ENCODE measurements at regions not wholly inside any gene's neighbourhood (a gene's known extent, or its start where the extent isn't known, plus 50 kb on each side); places are given as distances from the start of the nearest gene placed in this dataset.

DNA sequence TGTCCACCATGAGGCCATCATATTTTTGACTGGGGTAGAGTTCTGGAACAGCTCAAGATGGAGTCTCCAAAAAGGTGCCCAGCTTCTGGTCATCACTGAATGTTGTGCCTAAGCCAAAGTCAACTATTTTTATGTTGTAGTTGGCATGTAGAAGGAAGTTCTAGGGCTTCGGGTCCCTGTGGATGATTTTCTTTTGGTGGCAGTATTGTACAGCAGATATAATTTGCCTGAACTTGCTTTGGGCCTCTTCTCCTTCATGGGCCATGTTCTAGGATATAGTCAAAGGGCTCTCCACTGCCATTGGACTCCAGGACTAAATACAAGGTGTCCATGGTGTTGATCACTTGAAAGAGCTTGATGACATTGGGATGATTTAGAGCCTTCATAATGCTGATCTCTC lies 143.6 kb downstream of the SLC38A4 start:
- WGBS (ENCODE audit: missing lambda C conversion rate) = 42% methylated on average over 1 of the region's 1 CpG
- Histone ChIP-seq H3K4me3 (no peak overlapping the region), H3K9me3 (no peaks in the 10 kb centered on the region), H3K27ac (no peak overlapping the region), H3K4me1 (peaks cover 10% of the 10 kb centered on the region), H3K4me2 (no peak overlapping the region)
- CTCF ChIA-PET = interaction anchor here (0.9 to 2.0 kb wide), 5 partner anchors 13 to 557 kb away, joined by 3 to 6 read pairs (median 4); no protein-coding TSS in a partner anchor
- DNase-seq (ENCODE audit: low read depth in 1 of 2, low spot score in 1 of 2) (no peak), FAIRE-seq (no peak), ATAC-seq (no peak)
- no peak for TF ChIP-seq NR3C1 (IDR thresholded peaks at IDR 0.05)
- no peak for TF ChIP-seq KDM5A (IDR thresholded peaks at IDR 0.05)
- TF ChIP-seq, protein P1, sequence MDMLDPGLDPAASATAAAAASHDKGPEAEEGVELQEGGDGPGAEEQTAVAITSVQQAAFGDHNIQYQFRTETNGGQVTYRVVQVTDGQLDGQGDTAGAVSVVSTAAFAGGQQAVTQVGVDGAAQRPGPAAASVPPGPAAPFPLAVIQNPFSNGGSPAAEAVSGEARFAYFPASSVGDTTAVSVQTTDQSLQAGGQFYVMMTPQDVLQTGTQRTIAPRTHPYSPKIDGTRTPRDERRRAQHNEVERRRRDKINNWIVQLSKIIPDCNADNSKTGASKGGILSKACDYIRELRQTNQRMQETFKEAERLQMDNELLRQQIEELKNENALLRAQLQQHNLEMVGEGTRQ (IDR thresholded peaks at IDR 0.05) = no peak
- no peak for TF ChIP-seq CHD2 (IDR thresholded peaks at IDR 0.05; ENCODE audit: low read length, partially characterized antibody)
- no peak for TF ChIP-seq GATA3 (IDR thresholded peaks at IDR 0.05; ENCODE audit: borderline replicate concordance)
- TF ChIP-seq ZSCAN20 (CRISPR knock-in tag; IDR thresholded peaks at IDR 0.05) = no peak
- TF ChIP-seq NFE2L2 (conservative IDR thresholded peaks at IDR 0.05; ENCODE audit: low read length) = no peak
- TF ChIP-seq HOXA7 (CRISPR knock-in tag; IDR thresholded peaks at IDR 0.05) = no peak
- TF ChIP-seq, protein P2, sequence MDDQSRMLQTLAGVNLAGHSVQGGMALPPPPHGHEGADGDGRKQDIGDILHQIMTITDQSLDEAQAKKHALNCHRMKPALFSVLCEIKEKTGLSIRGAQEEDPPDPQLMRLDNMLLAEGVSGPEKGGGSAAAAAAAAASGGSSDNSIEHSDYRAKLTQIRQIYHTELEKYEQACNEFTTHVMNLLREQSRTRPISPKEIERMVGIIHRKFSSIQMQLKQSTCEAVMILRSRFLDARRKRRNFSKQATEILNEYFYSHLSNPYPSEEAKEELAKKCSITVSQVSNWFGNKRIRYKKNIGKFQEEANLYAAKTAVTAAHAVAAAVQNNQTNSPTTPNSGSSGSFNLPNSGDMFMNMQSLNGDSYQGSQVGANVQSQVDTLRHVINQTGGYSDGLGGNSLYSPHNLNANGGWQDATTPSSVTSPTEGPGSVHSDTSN (IDR thresholded peaks at IDR 0.05) = no peak
- TF ChIP-seq EHMT2 (IDR thresholded peaks at IDR 0.05; ENCODE audit: low read depth) = no peak
- no peak for TF ChIP-seq HOXB13 (CRISPR knock-in tag; IDR thresholded peaks at IDR 0.05; ENCODE audit: low read depth)
- TF ChIP-seq KDM1A (IDR thresholded peaks at IDR 0.05; ENCODE audit: low read depth) = no peak
- TF ChIP-seq RCOR1 (IDR thresholded peaks at IDR 0.05; ENCODE audit: low read depth, low read length) = no peak
- TF ChIP-seq POLR2AphosphoS2 (conservative IDR thresholded peaks at IDR 0.05; ENCODE audit: low read length) = no peak
- TF ChIP-seq SMC3 (IDR thresholded peaks at IDR 0.05) = no peak
- POLR2A ChIA-PET = no interaction called here

DNA sequence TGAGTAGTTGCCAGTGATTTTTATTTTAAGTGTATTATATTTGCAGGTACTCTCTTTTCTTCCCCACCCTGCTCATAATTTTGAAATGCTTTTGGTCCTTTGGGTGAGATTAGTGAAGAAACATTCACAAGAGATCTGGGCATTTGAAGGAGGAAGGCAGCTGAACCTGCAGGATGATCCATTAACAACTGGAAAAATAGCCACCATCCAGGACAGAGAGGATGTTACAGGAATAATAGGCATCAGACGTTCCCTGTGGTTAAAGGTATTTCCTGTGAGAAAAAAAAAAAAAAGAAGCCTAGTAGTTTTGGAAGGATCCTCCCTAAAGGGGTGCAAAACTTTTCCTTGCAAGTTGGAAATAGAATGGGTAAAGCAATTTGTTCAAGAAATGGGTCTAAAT lies 145.3 kb downstream of the SLC38A4 start:
- 3% methylated on average over 1 of the region's 1 CpG for WGBS (ENCODE audit: missing lambda C conversion rate)
- ATAC-seq = no peak
- DNase-seq (ENCODE audit: low read depth in 1 of 2, low spot score in 1 of 2) = no peak
- ChIA-PET CTCF (interaction anchor here (0.5 kb wide), 1 partner anchor 9 kb away, joined by 3 read pairs; no protein-coding TSS in a partner anchor), POLR2A (interaction anchor here (0.6 kb wide), 1 partner anchor 524 kb away, joined by 5 read pairs; no protein-coding TSS in a partner anchor)
- no peak for FAIRE-seq
- TF ChIP-seq KDM5A (IDR thresholded peaks at IDR 0.05) = no peak
- no peak for TF ChIP-seq HOXB13 (CRISPR knock-in tag; IDR thresholded peaks at IDR 0.05; ENCODE audit: low read depth)
- TF ChIP-seq, protein P2 (IDR thresholded peaks at IDR 0.05) = no peak
- TF ChIP-seq, protein P3, sequence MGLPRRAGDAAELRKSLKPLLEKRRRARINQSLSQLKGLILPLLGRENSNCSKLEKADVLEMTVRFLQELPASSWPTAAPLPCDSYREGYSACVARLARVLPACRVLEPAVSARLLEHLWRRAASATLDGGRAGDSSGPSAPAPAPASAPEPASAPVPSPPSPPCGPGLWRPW (IDR thresholded peaks at IDR 0.05) = no peak
- TF ChIP-seq HEYL (CRISPR knock-in tag; IDR thresholded peaks at IDR 0.05) = no peak
- no peak for TF ChIP-seq RNF2 (IDR thresholded peaks at IDR 0.05; ENCODE audit: borderline replicate concordance, low read depth)
- TF ChIP-seq, protein P4, sequence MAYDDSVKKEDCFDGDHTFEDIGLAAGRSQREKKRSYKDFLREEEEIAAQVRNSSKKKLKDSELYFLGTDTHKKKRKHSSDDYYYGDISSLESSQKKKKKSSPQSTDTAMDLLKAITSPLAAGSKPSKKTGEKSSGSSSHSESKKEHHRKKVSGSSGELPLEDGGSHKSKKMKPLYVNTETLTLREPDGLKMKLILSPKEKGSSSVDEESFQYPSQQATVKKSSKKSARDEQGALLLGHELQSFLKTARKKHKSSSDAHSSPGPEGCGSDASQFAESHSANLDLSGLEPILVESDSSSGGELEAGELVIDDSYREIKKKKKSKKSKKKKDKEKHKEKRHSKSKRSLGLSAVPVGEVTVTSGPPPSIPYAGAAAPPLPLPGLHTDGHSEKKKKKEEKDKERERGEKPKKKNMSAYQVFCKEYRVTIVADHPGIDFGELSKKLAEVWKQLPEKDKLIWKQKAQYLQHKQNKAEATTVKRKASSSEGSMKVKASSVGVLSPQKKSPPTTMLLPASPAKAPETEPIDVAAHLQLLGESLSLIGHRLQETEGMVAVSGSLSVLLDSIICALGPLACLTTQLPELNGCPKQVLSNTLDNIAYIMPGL (CRISPR knock-in tag; IDR thresholded peaks at IDR 0.05; ENCODE audit: borderline replicate concordance) = no peak
- Histone ChIP-seq H3K27ac (no peak overlapping the region), H3K4me3 (no peak overlapping the region), H3K4me2 (no peak overlapping the region), H3K4me1 (peaks cover 23% of the 10 kb centered on the region), H3K9me3 (no peaks in the 10 kb centered on the region)

All from A549 (cell line).